A549 (cell line): ENCODE measurements at regions not wholly inside any gene's neighbourhood (a gene's known extent, or its start where the extent isn't known, plus 50 kb on each side); places are given as distances from the start of the nearest gene placed in this dataset.

ENCODE experiments used
- ATAC-seq, 2 experiments: fragments of 200-7000 bp in 1 of 2; fragments of >200 bp in 1 of 2; cut with Nextera tagmentation in 1 of 2; cut with Tn5 transposase in 1 of 2; 3 replicates each; pipeline versions ENCODE4 v1.8.0 to v1.9.1; 2018 to 2020; ENCODE audit warnings: mild to moderate bottlenecking in 1 of 2, moderate library complexity in 1 of 2
- CTCF ChIA-PET: fragments of 300-600 bp; sonication (Branson Sonifier 250); formaldehyde crosslinking; extraction: SDS; loops from one replicate; lab custom pipeline; 2021; ENCODE audit warnings: antibody characterized with exemption, inconsistent platforms; lab: Yijun Ruan, JAX
- POLR2A ChIA-PET: fragments of 350-600 bp; formaldehyde crosslinking; extraction: SDS; loops from one replicate; lab custom pipeline; 2021; ENCODE audit warnings: antibody characterized with exemption, inconsistent platforms; lab: Yijun Ruan, JAX
- DNase-seq, 2 experiments: peaks; one replicate each; pipeline versions ENCODE4 v3.0.0 to v3.0.0-alpha.2; 2011 to 2016; ENCODE audit warnings: low read depth in 1 of 2, low spot score in 1 of 2
- FAIRE-seq: peaks from 2 replicates; lab custom pipeline; 2011; peaks lifted over from hg19 to GRCh38; lab: Jason Lieb, UNC
- H3K27ac ChIP-seq, 2 experiments: fragments of >200 bp; sonication (Bioruptor Twin); formaldehyde crosslinking; 3 replicates each; pipeline ENCODE4 v1.5.1; 2016 to 2017
- H3K4me1 ChIP-seq: fragments of >200 bp; sonication (Bioruptor Twin); formaldehyde crosslinking; 3 replicates; pipeline ENCODE4 v1.6.1; 2016
- H3K4me2 ChIP-seq: fragments of >200 bp; sonication (Bioruptor Twin); formaldehyde crosslinking; 3 replicates; pipeline ENCODE4 v1.6.1; 2016
- H3K4me3 ChIP-seq: fragments of >200 bp; sonication (Bioruptor Twin); formaldehyde crosslinking; 3 replicates; pipeline ENCODE4 v1.5.1; 2016
- H3K9me3 ChIP-seq: fragments of >200 bp; sonication (Bioruptor Twin); formaldehyde crosslinking; 3 replicates; pipeline ENCODE4 v1.6.1; 2016
- BHLHE40 ChIP-seq: IDR thresholded peaks from 2 replicates; pipeline ENCODE4 v1.6.1; 2012; ENCODE audit warnings: low read depth, low read length, inconsistent platforms
- CEBPB ChIP-seq, 2 experiments: fragments of >200 bp in 1 of 2; sonication (Bioruptor Twin) in 1 of 2; formaldehyde crosslinking in 1 of 2; IDR thresholded peaks; 2 replicates each; pipeline ENCODE4 v1.6.1; 2012 to 2016
- CHD2 ChIP-seq: fragments of 150-350 bp; IDR thresholded peaks from 2 replicates; pipeline ENCODE4 v1.6.1; 2014; ENCODE audit warnings: low read length; ENCODE audit not compliant: partially characterized antibody
- ESRRA ChIP-seq: fragments of 150-350 bp; IDR thresholded peaks from 2 replicates; pipeline ENCODE4 v1.6.1; 2014; ENCODE audit warnings: mild to moderate bottlenecking, low read length, borderline replicate concordance
- FOSB ChIP-seq: fragments of 250-450 bp; sonication (Bioruptor Pico); IDR thresholded peaks from 2 replicates; pipeline ENCODE4 v1.5.0; 2020; ENCODE audit warnings: mild to moderate bottlenecking, moderate library complexity
- FOXS1 ChIP-seq: fragments of 250-450 bp; sonication (Bioruptor Pico); IDR thresholded peaks from 2 replicates; pipeline ENCODE4 v1.5.0; 2020; ENCODE audit warnings: mild to moderate bottlenecking, moderate library complexity
- HDAC2 ChIP-seq: fragments of 200-600 bp; sonication (generic); IDR thresholded peaks from 2 replicates; pipeline ENCODE4 v1.6.1; 2016
- HOXB5 ChIP-seq: fragments of 250-450 bp; sonication (Bioruptor Pico); IDR thresholded peaks from 2 replicates; pipeline ENCODE4 v1.5.0; 2020; ENCODE audit warnings: mild to moderate bottlenecking, moderate library complexity
- JUNB ChIP-seq: fragments of >200 bp; sonication (Bioruptor Twin); formaldehyde crosslinking; IDR thresholded peaks from 2 replicates; pipeline ENCODE4 v1.6.1; 2016
- KDM1A ChIP-seq: fragments of 200-600 bp; sonication (generic); IDR thresholded peaks from 2 replicates; pipeline ENCODE4 v1.6.1; 2016; ENCODE audit warnings: low read depth, mild to moderate bottlenecking
- MAFK ChIP-seq: fragments of 450-650 bp; IDR thresholded peaks from 2 replicates; pipeline ENCODE4 v1.6.1; 2014; ENCODE audit not compliant: partially characterized antibody
- MYC ChIP-seq: IDR thresholded peaks from 2 replicates; pipeline ENCODE4 v1.6.1; 2012; ENCODE audit warnings: mild to moderate bottlenecking, inconsistent platforms, low read length, improper control_type of control experiment, borderline replicate concordance
- NFE2L2 ChIP-seq: fragments of 150-350 bp; conservative IDR thresholded peaks from 2 replicates; pipeline ENCODE4 v1.6.1; 2014; ENCODE audit warnings: low read length
- PBX3 ChIP-seq: IDR thresholded peaks from 2 replicates; pipeline ENCODE4 v1.6.1; 2012
- POLR2A ChIP-seq: IDR thresholded peaks from 2 replicates; pipeline ENCODE4 v1.6.1; 2012; ENCODE audit warnings: mild to moderate bottlenecking, low read length
- RCOR1 ChIP-seq: fragments of 150-350 bp; IDR thresholded peaks from 2 replicates; pipeline ENCODE4 v1.6.1; 2014; ENCODE audit warnings: antibody characterized with exemption, low read length, low read depth
- SREBF2 ChIP-seq: fragments of 450-650 bp; IDR thresholded peaks from 2 replicates; pipeline ENCODE4 v1.6.1; 2014; ENCODE audit warnings: mild to moderate bottlenecking, moderate library complexity
- TP53 ChIP-seq: fragments of 250-450 bp; sonication (Bioruptor Pico); IDR thresholded peaks from 2 replicates; pipeline ENCODE4 v1.5.0; 2021; ENCODE audit warnings: mild to moderate bottlenecking, moderate library complexity
- USF2 ChIP-seq: fragments of 450-650 bp; IDR thresholded peaks from 2 replicates; pipeline ENCODE4 v1.6.1; 2014; ENCODE audit warnings: antibody characterized with exemption
- ZSCAN20 ChIP-seq: fragments of 250-450 bp; sonication (Bioruptor Pico); IDR thresholded peaks from 2 replicates; pipeline ENCODE4 v1.8.0; 2022; ENCODE audit warnings: mild to moderate bottlenecking, moderate library complexity
- WGBS: methylation state at CpG from one replicate; pipeline ENCODE4 v1.1.6; 2017; ENCODE audit errors: missing lambda C conversion rate; 5-methylcytosine and 5-hydroxymethylcytosine counted together
- TF ChIP-seq, protein P1 (sequence below): fragments of 250-450 bp; sonication (Bioruptor Pico); IDR thresholded peaks from 2 replicates; pipeline ENCODE4 v1.5.0; 2021; ENCODE audit warnings: mild to moderate bottlenecking, moderate library complexity, borderline replicate concordance

DNA sequence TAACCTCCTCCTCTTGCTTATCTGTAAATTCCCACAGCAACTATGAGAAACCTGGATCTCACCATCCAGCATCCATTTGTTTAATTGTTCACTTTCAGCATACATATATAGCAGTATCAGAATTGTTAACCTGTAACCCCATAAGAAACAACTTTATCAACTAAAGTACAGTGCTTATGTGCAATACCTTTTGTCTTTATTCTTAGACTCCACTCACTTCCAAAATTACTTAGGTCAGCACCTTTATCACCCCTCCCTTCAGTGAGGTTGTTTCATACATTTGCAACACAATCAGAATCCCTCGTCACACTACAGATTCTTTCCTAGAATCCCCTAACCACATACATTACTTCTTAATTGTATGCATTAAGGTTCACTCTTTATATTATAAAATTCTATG lies 225.9 kb upstream of the NCKAP5 start:
- FAIRE-seq: no peak
- H3K9me3 ChIP-seq: 0 out of 3 replicates have a peak, but pooled peaks cover 4% of the 10 kb centered on the region
- peak; percentile 60 for TF ChIP-seq MAFK
- TF ChIP-seq PBX3: no peak
- TF ChIP-seq, all 56 proteins: peak for 1
- H3K4me1 ChIP-seq: no peaks in the 10 kb centered on the region
- no peak for DNase-seq
- CTCF ChIA-PET: interaction anchor here (1.0 kb wide), 1 partner anchor 73 kb away, joined by 3 read pairs; no protein-coding TSS in a partner anchor
- H3K4me3 ChIP-seq: no peak overlapping the region
- H3K27ac ChIP-seq: no peak overlapping the region
- POLR2A ChIA-PET: no interaction called here
- no peak for ATAC-seq
- 69% methylated on average over 1 of the region's 1 CpG for WGBS
- no peak overlapping the region for H3K4me2 ChIP-seq

GRCh38 chr2:133801946-133802345 lies 233.7 kb upstream of the NCKAP5 start:
- no peak for ATAC-seq
- Histone ChIP-seq H3K27ac (no peak overlapping the region), H3K4me2 (no peak overlapping the region), H3K4me3 (no peak overlapping the region), H3K4me1 (no peaks in the 10 kb centered on the region), H3K9me3 (no peaks in the 10 kb centered on the region)
- ChIA-PET POLR2A (no interaction called here), CTCF (interaction anchor here (0.7 to 1.3 kb wide), 2 partner anchors 18 to 43 kb away, joined by 3 to 4 read pairs; no protein-coding TSS in a partner anchor)
- 91% methylated on average over 3 of the region's 3 CpGs for WGBS
- no peak for TF ChIP-seq ZSCAN20 (CRISPR knock-in tag)
- DNase-seq: no peak
- FAIRE-seq: no peak

DNA sequence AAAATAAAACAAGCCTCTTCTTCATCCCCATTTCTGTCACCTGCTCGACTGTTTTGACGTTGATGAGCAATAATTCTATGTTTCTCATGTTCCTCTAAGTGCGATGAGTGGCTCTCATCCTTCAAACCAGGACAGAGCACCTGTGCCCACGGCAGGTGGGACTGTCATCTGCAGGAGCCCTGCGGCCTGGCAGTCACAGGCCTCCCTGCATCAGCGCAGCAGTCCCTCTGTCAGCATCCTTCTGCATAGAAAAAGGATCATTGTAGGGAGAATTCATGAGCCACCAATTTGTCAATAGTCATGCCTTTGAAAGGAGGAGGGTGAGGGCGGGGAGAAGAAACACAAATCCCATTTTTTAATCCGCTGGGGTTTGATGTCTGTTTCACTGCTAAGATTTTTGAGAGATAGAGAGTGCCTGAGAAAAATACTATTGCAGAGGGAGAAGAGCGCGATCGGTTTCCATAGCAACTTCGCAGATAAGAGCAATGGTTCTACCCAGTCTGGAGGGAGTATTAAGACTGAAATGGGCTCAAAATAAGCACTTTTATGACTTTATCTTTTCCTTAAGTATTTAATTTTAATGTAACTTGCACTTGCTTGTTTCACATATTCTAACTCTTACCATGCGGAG lies 234.3 kb upstream of the NCKAP5 start:
- H3K4me2 ChIP-seq: no peak overlapping the region
- no peaks in the 10 kb centered on the region for H3K9me3 ChIP-seq
- FAIRE-seq: no peak
- no peak for DNase-seq
- ATAC-seq: no peak
- ChIA-PET CTCF (no interaction called here), POLR2A (no interaction called here)
- TF ChIP-seq BHLHE40 (no peak), FOSB (CRISPR knock-in tag) (no peak), USF2 (no peak), FOXS1 (CRISPR knock-in tag) (no peak), TP53 (no peak), JUNB (no peak), SREBF2 (no peak), POLR2A (no peak)
- TF ChIP-seq, protein P1, sequence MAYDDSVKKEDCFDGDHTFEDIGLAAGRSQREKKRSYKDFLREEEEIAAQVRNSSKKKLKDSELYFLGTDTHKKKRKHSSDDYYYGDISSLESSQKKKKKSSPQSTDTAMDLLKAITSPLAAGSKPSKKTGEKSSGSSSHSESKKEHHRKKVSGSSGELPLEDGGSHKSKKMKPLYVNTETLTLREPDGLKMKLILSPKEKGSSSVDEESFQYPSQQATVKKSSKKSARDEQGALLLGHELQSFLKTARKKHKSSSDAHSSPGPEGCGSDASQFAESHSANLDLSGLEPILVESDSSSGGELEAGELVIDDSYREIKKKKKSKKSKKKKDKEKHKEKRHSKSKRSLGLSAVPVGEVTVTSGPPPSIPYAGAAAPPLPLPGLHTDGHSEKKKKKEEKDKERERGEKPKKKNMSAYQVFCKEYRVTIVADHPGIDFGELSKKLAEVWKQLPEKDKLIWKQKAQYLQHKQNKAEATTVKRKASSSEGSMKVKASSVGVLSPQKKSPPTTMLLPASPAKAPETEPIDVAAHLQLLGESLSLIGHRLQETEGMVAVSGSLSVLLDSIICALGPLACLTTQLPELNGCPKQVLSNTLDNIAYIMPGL (CRISPR knock-in tag): no peak
- WGBS: 75% methylated on average over 13 of the region's 13 CpGs
- no peak overlapping the region for H3K4me3 ChIP-seq
- no peak overlapping the region for H3K27ac ChIP-seq
- H3K4me1 ChIP-seq: no peaks in the 10 kb centered on the region

DNA sequence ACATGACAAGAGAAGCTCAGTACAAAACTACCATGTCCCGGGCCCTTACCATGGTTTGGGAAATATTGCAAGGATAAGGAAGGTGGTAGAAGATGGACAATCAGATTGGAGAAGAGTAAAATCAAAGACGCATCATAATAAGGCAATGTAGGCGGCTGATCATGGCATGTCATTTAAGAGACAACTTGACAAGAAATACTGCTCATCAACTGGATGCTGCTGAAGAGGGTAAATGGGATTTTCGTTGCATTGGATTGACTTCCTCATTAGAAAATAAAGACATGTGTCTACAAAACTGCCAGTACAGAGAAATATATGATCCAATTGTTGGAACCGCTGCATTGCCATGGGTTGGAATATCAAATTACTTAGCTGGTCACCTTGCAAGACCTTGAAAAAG lies 238.3 kb upstream of the NCKAP5 start:
- FAIRE-seq: no peak
- Histone ChIP-seq H3K4me2 (no peak overlapping the region), H3K27ac (no peak overlapping the region), H3K4me1 (no peaks in the 10 kb centered on the region), H3K9me3 (no peaks in the 10 kb centered on the region), H3K4me3 (no peak overlapping the region)
- ChIA-PET POLR2A (no interaction called here), CTCF (interaction anchor here (0.7 to 2.4 kb wide), 3 partner anchors 9 to 38 kb away, joined by 3 to 9 read pairs (median 3); no protein-coding TSS in a partner anchor)
- no peak for ATAC-seq
- 71% methylated on average over 5 of the region's 5 CpGs for WGBS
- DNase-seq: no peak
- TF ChIP-seq KDM1A: no peak
- TF ChIP-seq CHD2: no peak
- no peak for TF ChIP-seq ESRRA
- no peak for TF ChIP-seq RCOR1
- no peak for TF ChIP-seq CEBPB (IDR thresholded peaks at IDR 0.05)
- TF ChIP-seq HDAC2: no peak
- TF ChIP-seq JUNB: no peak
- TF ChIP-seq MYC: no peak
- no peak for TF ChIP-seq HOXB5 (CRISPR knock-in tag)
- no peak for TF ChIP-seq NFE2L2
